Kidney (tissue), 13 donors: ENCODE measurements at regions not wholly inside any gene's neighbourhood (a gene's known extent, or its start where the extent isn't known, plus 50 kb on each side); places are given as distances from the start of the nearest gene placed in this dataset.

Experiments used
- DNase-seq, 5 donors: peaks; one replicate each; pipeline ENCODE4 v3.0.0-alpha.2; 2013 to 2020
- FAIRE-seq: peaks from 2 replicates; lab custom pipeline; 2012; peaks lifted over from hg19 to GRCh38; lab: Jason Lieb, UNC
- H3K27ac ChIP-seq, 2 donors: one replicate each; pipeline ENCODE4 v1.7.0; 2013; ENCODE audit warnings: low read depth in 2 of 2, low read length in 2 of 2, inconsistent platforms in 1 of 2
- H3K27me3 ChIP-seq: one replicate; pipeline ENCODE4 v1.7.1; 2013; ENCODE audit warnings: low read length, inconsistent platforms; ENCODE audit not compliant: control insufficient read depth, insufficient read depth
- H3K36me3 ChIP-seq, 3 donors: one replicate each; pipeline versions ENCODE4 v1.7.0 to v1.7.1; 2013; ENCODE audit warnings: low read length in 3 of 3, control low read depth in 1 of 3, inconsistent platforms in 1 of 3; ENCODE audit not compliant: insufficient read depth in 3 of 3, control insufficient read depth in 2 of 3
- H3K4me1 ChIP-seq, 3 donors: one replicate each; pipeline versions ENCODE4 v1.7.0 to v1.7.1; 2013; ENCODE audit warnings: low read length in 3 of 3, inconsistent platforms in 1 of 3, low read depth in 1 of 3; ENCODE audit not compliant: control insufficient read depth in 2 of 3, insufficient read depth in 2 of 3
- H3K4me3 ChIP-seq, 3 donors: one replicate each; pipeline versions ENCODE4 v1.7.0 to v1.8.1; 2013; ENCODE audit warnings: low read length in 3 of 3, control low read depth in 1 of 3, inconsistent platforms in 1 of 3
- H3K9ac ChIP-seq, 3 donors: one replicate each; pipeline versions ENCODE4 v1.7.0 to v1.7.1; 2013; ENCODE audit warnings: low read length in 3 of 3, control low read depth in 1 of 3, inconsistent platforms in 1 of 3
- H3K9me3 ChIP-seq, 3 donors: one replicate each; pipeline versions ENCODE4 v1.7.0 to v1.7.1; 2013; ENCODE audit warnings: low read length in 3 of 3, control low read depth in 1 of 3, inconsistent platforms in 1 of 3; ENCODE audit not compliant: control insufficient read depth in 2 of 3, insufficient read depth in 1 of 3
- CTCF ChIP-seq: IDR thresholded peaks from 3 replicates; pipeline ENCODE4 v1.5.1; 2012; ENCODE audit warnings: mild to moderate bottlenecking, moderate library complexity, borderline replicate concordance; ENCODE audit not compliant: insufficient read depth; ENCODE audit errors: extremely low read depth
- intact Hi-C: fragments of 100-400 bp; cut with DNase I; formaldehyde crosslinking; loops from one replicate; pipeline ENCODE4 v1.11.1; 2022
- donor health status: control.
- donor health status: control.
- donor health status: control.
- donor health status: control.
- donor health status: control.
- donor health status: DM: yes; HTN: yes; CAD: no.
- donor health status: Normal renal cell carcinoma (clear cell type).

GRCh38 chr2:2764739-2765138 is 433.7 kb upstream of the MYT1L start:
- H3K9me3 ChIP-seq: peaks cover 0 to 6% (median 2%) of the 10 kb centered on the region in 3 donors
- H3K36me3 ChIP-seq: no peaks in the 10 kb centered on the region
- H3K27ac ChIP-seq: no peak overlapping the region
- no peak for TF ChIP-seq CTCF
- H3K4me3 ChIP-seq: no peak overlapping the region
- H3K27me3 ChIP-seq: no peaks in the 10 kb centered on the region
- DNase-seq (no peak), FAIRE-seq (no peak)
- H3K9ac ChIP-seq: no peak overlapping the region
- intact Hi-C loops: no loop called here
- no peaks in the 10 kb centered on the region for H3K4me1 ChIP-seq

- no peak for DNase-seq
- no peak overlapping the region for H3K27ac ChIP-seq
- FAIRE-seq: no peak
Observed at GRCh38 chr2:2764001-2764355, 432.9 kb upstream of the MYT1L start.

GRCh38 chr2:2763351-2764000 is 432.4 kb upstream of the MYT1L start:
- Histone ChIP-seq H3K27ac (no peak overlapping the region), H3K27me3 (no peaks in the 10 kb centered on the region), H3K36me3 (no peaks in the 10 kb centered on the region), H3K9ac (no peak overlapping the region), H3K4me1 (no peaks in the 10 kb centered on the region), H3K4me3 (no peak overlapping the region), H3K9me3 (peaks cover 0 to 6% (median 2%) of the 10 kb centered on the region in 3 donors)
- FAIRE-seq: no peak
- intact Hi-C loops: no loop called here
- DNase-seq: peak in 4 of 5 donors; percentile 25 to 60 (median 32)
- no peak for TF ChIP-seq CTCF

More at GRCh38 chr2:2764001-2764355, 432.9 kb upstream of the MYT1L start:
- no peak overlapping the region for H3K4me3 ChIP-seq
- no peaks in the 10 kb centered on the region for H3K4me1 ChIP-seq
- intact Hi-C loops: no loop called here
- H3K27me3 ChIP-seq: no peaks in the 10 kb centered on the region
- H3K9ac ChIP-seq: no peak overlapping the region
- peaks cover 0 to 6% (median 2%) of the 10 kb centered on the region in 3 donors for H3K9me3 ChIP-seq
- TF ChIP-seq CTCF: no peak
- H3K36me3 ChIP-seq: no peaks in the 10 kb centered on the region

- no peak for TF ChIP-seq CTCF
- H3K27me3 ChIP-seq: no peaks in the 10 kb centered on the region
- H3K4me3 ChIP-seq: no peak overlapping the region
- H3K9ac ChIP-seq: no peak overlapping the region
- intact Hi-C loops: no loop called here
- DNase-seq (peak in 1 of 5 donors; percentile 45), FAIRE-seq (no peak)
- no peak overlapping the region for H3K27ac ChIP-seq
- H3K36me3 ChIP-seq: no peaks in the 10 kb centered on the region
- H3K4me1 ChIP-seq: no peaks in the 10 kb centered on the region
- H3K9me3 ChIP-seq: peaks cover 0 to 6% (median 2%) of the 10 kb centered on the region in 3 donors
Observed at GRCh38 chr2:2762913-2763312, 431.8 kb upstream of the MYT1L start.
